CD1c-positive myeloid dendritic cell (primary cell): ENCODE measurements at regions not wholly inside any gene's neighbourhood (a gene's known extent, or its start where the extent isn't known, plus 50 kb on each side); places are given as distances from the start of the nearest gene placed in this dataset.
"Not testable (repeated sequence)": the region's sequence is repeated elsewhere in the genome, so short reads cannot be mapped to it uniquely, and the experiment has no call there.

Experiments
- DNase-seq: peaks from one replicate; pipeline ENCODE4 v3.0.0-alpha.2; 2016; ENCODE audit errors: extremely low spot score

DNA sequence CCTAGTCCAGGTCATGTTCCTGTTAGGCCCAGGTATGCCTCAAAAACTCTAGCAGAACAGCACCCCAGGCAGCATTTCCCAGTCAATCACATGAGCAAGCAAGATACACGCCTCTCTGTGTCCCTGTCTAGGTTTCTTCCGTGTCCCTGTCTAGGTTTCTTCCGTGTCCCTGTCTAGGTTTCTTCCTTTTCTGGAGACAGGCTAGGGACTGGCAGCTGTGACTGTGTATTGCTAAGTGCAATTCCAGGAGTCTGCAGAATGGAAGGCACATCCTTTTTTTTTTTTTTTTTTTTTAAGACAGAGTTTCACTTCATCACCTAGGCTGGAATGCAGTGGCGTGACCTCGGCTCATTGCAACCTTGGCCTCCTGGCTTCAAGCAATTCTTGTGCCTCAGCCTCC, 77.6 kb downstream of the SETD4 start:
- DNase-seq, result no peak

GRCh38 chr21:35981514-35982070, 78.7 kb downstream of the SETD4 start:
- DNase-seq, result no peak

GRCh38 chr21:35980821-35981220, 79.5 kb downstream of the SETD4 start:
- no peak for DNase-seq

GRCh38 chr21:35977860-35978259, 82.5 kb downstream of the SETD4 start:
- DNase-seq, result not testable (repeated sequence)

- DNase-seq, result no peak
Measured at GRCh38 chr21:35976929-35977328, 83.4 kb downstream of the SETD4 start.

DNA sequence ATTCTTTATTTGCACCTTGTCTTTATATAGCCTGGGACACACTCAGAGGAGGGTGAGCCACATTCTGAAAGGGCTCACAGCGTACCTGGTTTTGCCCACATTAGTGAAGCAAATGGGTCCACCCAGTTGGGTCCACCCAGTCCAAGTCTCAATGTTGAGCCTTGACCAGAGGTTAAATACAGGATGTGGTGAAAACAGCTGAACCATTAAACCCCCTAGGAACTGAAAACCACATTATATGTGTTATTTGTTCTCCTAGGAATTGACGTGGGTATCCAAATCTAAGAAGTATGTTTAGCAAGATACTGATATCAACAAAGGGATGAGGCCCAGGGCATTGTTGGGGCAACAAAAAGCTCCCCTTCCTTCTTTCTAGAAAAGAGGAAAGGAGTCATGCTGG, 83.8 kb downstream of the SETD4 start:
- DNase-seq, result no peak

- DNase-seq, result no peak
Measured at GRCh38 chr21:35974775-35975174, 85.6 kb downstream of the SETD4 start.

GRCh38 chr21:35971824-35972223, 88.5 kb downstream of the SETD4 start:
- no peak for DNase-seq

DNA sequence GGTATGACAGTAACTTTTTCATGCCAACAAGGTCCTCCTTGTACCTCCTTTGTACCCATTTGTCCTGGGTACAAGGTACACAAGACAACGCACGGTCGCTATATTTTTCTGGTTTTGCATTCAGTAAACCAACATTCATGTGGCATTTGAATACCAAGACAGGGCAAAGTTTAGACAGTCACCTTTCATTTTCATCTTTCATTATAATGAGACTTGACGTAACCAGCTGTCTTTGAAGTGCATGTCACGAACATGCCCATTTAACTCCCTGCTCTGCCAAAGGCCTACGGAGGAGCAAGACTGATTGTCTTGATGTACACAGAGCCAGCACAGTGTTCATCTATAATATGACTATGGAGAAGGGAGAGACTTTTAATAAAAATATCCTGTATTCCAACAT, 91.0 kb downstream of the SETD4 start:
- no peak for DNase-seq

DNA sequence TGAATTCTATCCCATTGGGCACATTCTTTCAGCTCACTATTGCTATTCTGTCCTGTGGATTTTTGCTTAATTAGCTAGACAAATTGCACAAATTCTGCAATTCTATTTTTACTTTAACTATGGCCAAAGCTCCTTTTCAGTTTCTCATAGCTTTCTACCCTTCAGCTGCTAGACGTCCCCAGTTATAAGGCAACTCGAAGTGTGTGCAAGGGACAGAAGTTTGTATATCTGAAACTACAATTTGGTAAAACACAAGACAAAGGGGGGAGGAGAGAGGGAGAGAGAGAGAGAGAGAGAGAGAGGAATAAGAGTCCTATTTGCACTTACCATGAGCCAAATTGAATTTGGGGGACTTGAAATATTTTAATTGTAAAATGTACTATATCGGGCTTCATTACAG, 91.8 kb downstream of the SETD4 start:
- DNase-seq, result no peak

- no peak for DNase-seq
Measured at GRCh38 chr21:35965699-35966098, 94.6 kb downstream of the SETD4 start.

DNA sequence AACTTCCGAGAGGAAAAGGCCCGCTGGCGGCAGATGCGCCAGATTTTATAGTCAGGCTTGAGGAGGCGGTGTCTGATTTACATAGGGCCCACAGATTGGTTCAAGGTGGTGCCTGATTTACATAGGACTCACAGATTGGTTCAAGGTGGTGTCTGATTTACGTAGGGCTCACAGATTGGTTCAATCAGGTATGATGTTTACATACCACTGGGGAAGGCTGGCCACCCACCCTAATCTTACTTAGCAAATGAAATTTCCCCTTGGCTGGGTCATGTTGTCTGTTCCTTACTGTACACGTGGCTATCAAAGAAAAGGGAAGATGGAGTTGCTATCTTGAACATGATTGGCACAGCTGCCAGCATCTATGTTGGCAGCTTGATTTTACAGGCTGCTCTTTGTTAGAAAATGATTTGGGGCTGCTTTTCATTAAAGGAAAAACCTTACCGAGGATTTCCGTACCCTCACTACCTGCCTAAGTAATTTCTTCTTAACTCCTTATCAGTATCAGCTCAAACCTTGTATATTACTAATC, 96.3 kb downstream of the SETD4 start:
- DNase-seq, result no peak

- DNase-seq, result no peak
Measured at GRCh38 chr21:35962917-35963316, 97.4 kb downstream of the SETD4 start.

DNA sequence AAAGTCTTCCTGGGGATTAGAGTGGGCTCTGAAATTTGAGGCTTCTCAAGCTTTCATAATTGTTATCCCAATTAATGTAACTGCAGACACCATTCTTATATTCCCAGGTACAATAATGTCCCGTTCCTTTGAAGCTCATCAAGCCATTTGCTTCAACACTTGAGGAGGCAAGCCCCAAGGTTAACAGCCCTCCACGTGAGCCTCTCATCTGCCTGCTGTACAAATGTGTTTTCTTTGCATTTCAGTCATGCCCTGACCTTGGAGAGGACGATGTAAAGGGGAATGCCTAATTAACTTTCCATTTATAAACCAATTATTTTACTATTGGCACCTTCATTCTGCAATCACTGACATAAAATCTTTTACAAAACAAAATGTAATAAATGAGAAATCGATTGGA, 106.3 kb downstream of the SETD4 start:
- no peak for DNase-seq

DNA sequence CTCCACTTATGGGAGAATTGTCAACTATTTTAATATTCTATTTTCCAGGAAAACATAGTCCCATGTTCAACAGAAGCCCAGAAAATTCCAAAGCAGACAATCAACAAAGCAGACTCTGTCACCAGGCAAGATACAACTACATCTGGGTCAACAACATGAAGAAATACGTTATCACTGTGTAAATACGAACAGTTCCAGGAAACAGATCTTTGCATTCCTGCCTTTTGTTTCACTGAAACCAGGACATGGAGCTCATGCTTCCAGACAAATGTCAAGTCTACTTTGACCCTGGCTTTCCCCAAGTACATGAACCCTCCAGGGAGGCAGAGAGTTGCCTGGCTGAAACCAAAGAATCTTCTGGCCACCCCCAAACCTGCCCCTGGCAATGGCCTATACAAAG, 106.7 kb downstream of the SETD4 start:
- no peak for DNase-seq

DNA sequence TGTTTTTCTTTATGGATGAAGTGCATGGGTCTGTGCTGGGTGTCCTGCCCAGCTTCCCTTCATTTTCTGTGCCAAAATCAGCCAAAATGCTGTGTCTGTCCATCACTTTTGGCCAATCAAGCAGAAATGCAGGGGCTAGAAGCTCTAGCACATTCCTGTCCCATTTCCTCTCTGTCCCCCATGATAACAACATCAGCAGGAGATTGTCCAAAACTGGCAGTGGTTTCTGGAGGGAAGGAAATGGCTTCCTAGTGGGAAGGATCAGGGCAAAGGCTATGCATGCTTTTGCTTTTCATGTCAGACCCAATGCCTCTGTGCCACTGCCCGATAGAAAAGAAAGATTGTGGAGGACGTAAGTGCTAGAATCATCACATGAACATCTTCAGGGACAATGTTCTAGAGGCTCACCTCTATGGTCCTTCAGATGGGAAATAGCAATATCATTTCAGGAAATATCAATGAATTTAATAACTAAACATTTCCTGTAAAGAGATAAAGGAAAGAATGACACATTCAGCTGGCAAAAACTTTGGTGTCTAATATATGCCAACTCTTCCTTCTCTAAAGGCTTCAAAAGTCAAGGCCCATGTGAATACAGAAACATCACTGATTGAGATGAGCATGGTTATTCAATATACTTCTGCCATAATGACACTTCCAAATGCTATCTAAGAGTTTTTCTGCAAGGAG, 107.5 kb downstream of the SETD4 start:
- DNase-seq, result no peak

DNA sequence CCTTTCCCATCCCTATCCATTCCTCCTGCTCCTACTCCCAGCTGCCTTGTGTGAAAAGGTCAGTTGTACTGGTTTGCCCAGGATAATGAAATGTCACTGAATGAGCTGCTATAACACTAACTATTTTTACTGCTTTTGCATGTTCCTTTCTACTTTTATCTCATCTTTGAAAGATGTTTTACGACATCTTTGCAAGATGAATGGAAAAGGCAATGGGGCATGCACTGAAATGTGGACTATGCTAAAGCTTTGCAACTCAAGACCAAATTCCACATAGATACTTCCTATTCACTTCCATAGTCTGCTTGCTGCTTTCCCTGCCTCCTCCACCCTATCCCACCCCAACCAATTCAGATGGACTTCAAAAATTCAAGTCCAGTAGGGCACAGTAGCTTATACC, 111.3 kb downstream of the SETD4 start:
- DNase-seq, result no peak

DNA sequence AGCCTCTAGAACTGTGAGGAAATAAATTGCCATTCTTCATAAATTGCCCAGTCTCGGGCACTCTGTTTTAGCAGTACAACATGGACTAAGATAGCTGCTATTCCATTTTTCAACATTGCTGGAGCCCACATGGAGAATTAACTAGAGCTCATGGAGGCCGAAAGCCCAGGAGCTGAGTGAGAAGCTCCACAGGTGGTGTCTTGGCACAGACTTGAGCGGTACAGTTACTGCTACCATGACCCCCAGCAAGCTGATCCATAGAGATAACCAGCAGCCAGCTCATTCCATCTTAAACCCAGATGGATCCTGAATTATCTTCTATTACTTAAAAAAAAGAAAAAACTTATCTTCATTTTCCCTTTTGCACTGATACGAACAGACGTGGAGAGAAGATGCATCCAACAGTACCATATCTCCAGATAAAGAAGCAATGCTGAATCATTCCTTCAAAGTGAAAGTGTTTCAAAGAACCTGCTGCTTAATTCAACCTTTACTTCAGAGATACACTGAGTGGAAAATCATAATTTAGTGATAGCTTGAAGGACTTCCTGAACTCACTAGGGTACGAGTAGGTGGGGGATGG, 115.1 kb downstream of the SETD4 start:
- no peak for DNase-seq

- DNase-seq, result no peak
Measured at GRCh38 chr21:35943752-35944151, 116.6 kb downstream of the SETD4 start.

DNA sequence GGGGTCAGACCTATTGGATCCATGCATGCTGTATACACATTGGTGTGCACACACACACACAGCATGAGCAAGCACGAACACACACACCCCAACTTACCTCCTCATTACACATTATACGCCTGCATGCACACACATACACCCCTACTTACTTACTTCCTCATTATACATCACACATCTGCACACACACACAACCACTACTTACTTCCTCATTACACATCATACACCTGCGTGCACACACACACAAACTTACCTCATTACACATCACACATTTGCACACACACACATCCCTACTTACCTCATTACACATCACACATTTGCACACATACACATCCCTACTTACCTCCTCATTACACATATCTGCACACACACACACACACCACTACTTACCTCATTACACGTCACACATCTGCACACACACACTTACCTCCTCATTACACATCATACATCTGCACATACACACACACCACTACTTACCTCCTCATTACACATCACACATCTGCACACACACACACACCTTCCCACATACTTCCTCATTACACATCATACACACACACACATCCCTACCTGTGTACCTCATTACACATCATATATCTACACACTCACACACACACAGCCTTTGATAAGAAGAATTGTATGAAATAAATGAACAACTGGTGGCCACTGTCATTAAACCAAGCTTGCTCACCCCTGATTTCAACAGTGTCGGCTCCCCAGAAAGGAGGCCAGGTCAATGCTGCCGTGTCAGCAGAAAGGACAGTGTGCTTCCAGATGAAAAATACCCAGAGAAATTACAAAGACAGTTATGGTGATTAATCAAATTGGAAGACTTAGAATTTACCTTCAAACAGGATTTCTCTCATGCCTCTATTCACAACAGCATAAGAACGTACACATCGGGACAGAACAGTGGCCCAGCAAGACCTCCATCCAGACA, 117.8 kb downstream of the SETD4 start:
- DNase-seq, result no peak

DNA sequence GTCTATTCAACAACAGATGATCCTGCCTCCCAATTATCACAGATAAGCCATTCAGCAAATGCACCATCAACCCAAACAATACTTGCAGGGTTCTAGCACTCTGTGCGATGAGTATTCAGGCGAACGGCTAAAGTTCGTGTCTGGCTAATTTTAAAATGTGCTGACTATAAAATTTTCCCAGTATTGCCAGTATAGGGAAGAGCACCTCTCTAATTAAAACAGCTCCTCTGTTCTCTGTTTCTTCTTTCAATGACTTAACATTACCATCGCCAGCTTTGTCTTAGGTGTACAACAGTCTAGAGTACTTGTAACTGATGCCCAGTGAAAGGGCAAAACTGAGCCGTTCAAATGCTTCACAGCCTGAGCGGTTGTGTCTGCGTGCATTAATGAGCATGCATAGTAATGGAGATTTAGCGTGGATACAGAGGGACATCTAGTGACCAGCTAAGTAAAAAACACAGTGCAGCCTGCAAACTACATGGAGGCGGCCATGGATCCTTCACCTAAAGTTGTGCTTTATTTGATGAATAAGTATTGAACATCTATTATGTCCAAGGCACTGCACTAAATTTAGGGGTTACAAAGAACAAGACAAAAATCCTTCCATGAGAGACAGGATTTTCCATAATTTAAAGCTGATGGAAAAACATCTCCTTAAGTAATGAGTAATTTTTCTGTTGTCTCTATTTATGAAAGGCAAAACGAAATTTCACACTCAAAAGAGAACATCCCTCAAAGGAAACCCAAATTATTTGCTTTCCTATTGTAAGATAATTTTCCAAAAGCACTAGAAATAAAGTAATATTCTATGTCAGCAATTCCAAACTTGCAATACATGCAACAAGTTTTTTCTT, 120.0 kb downstream of the SETD4 start:
- peak; percentile 74 for DNase-seq
